Rectal smooth muscle tissue (tissue), 1 donor: ENCODE measurements at regions not wholly inside any gene's neighbourhood (a gene's known extent, or its start where the extent isn't known, plus 50 kb on each side); places are given as distances from the start of the nearest gene placed in this dataset.
"Not testable (repeated sequence)": the region's sequence is repeated elsewhere in the genome, so short reads cannot be mapped to it uniquely, and the experiment has no call there.

Experiments
- H3K27ac ChIP-seq: one replicate; pipeline ENCODE4 v1.7.0; 2013; ENCODE audit warnings: low read depth, low read length, inconsistent platforms
- H3K27me3 ChIP-seq: one replicate; pipeline ENCODE4 v1.7.0; 2013; ENCODE audit warnings: low read length; ENCODE audit not compliant: control insufficient read depth, insufficient read depth
- H3K36me3 ChIP-seq: one replicate; pipeline ENCODE4 v1.7.0; 2013; ENCODE audit warnings: low read length; ENCODE audit not compliant: control insufficient read depth, insufficient read depth
- H3K4me1 ChIP-seq: one replicate; pipeline ENCODE4 v1.7.0; 2013; ENCODE audit warnings: low read length; ENCODE audit not compliant: control insufficient read depth, insufficient read depth
- H3K4me3 ChIP-seq: one replicate; pipeline ENCODE4 v1.7.0; 2013; ENCODE audit warnings: low read length
- H3K9ac ChIP-seq: one replicate; pipeline ENCODE4 v1.7.0; 2013; ENCODE audit warnings: low read length

- Histone ChIP-seq H3K27me3 (no peaks in the 10 kb centered on the region), H3K4me1 (no peaks in the 10 kb centered on the region), H3K36me3 (no peaks in the 10 kb centered on the region), H3K9ac (no peak overlapping the region), H3K4me3 (no peak overlapping the region), H3K27ac (no peak overlapping the region)
Measured at GRCh38 chr14:46147452-46147851, 504.1 kb downstream of the RPL10L start.

DNA sequence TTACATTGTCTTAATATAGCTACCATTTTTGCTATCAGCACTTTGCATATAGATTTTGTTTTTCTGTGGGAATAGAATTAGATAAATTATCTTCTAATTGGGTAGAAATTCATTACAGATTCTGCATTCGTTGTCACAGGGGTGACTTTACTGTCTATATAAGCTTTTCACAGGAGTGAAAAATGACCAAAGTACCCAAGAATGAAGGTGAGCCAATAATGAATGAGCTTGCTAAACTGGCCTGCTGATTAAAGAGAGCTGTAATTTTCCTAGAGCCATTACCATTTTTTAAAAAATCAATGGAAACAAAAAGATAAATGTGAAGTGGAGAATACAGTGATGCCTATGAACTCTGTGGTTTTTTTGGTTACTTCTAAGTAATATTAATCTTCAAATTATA lies 504.6 kb downstream of the RPL10L start:
- Histone ChIP-seq H3K9ac (no peak overlapping the region), H3K4me1 (no peaks in the 10 kb centered on the region)

GRCh38 chr14:46140445-46140844 lies 511.1 kb downstream of the RPL10L start:
- H3K9ac ChIP-seq = no peak overlapping the region
- H3K27ac ChIP-seq = no peak overlapping the region
- H3K4me3 ChIP-seq = no peak overlapping the region
- no peaks in the 10 kb centered on the region for H3K27me3 ChIP-seq
- H3K36me3 ChIP-seq = no peaks in the 10 kb centered on the region
- H3K4me1 ChIP-seq = no peaks in the 10 kb centered on the region

More for the DNA sequence above, 504.6 kb downstream of the RPL10L start:
- Histone ChIP-seq H3K27ac (no peak overlapping the region), H3K27me3 (no peaks in the 10 kb centered on the region), H3K36me3 (no peaks in the 10 kb centered on the region), H3K4me3 (no peak overlapping the region)

- H3K4me3 ChIP-seq = no peak overlapping the region
- H3K36me3 ChIP-seq = no peaks in the 10 kb centered on the region
- no peak overlapping the region for H3K27ac ChIP-seq
- no peak overlapping the region for H3K9ac ChIP-seq
- no peaks in the 10 kb centered on the region for H3K4me1 ChIP-seq
- H3K27me3 ChIP-seq = no peaks in the 10 kb centered on the region
Measured at GRCh38 chr14:46139649-46140048, 511.9 kb downstream of the RPL10L start.

DNA sequence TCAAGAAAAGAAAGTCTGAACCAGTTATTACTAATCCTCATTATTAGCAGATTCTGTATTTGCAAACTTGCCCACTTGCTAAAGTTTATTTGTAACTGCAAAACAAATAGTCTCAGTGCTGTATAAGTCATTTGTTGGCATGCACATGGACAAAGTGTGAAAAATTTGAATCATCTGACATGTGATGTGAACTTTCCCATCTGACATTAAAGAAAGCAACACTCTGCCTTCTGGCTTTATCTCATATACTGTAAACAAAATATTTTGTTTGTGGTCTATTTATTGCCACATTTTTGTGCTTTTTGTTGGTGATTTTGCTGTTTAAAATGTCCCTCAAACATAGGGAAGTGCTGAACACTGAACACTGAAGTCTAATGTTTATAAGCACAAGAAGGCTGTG lies 513.8 kb downstream of the RPL10L start:
- H3K4me3 ChIP-seq = no peak overlapping the region

GRCh38 chr14:46136456-46136855 lies 515.1 kb downstream of the RPL10L start:
- Histone ChIP-seq H3K36me3 (no peaks in the 10 kb centered on the region), H3K4me3 (no peak overlapping the region), H3K4me1 (no peaks in the 10 kb centered on the region), H3K9ac (no peak overlapping the region), H3K27ac (no peak overlapping the region), H3K27me3 (no peaks in the 10 kb centered on the region)

More for the DNA sequence above, 513.8 kb downstream of the RPL10L start:
- Histone ChIP-seq H3K27me3 (no peaks in the 10 kb centered on the region), H3K27ac (no peak overlapping the region), H3K36me3 (no peaks in the 10 kb centered on the region), H3K9ac (no peak overlapping the region), H3K4me1 (no peaks in the 10 kb centered on the region)

DNA sequence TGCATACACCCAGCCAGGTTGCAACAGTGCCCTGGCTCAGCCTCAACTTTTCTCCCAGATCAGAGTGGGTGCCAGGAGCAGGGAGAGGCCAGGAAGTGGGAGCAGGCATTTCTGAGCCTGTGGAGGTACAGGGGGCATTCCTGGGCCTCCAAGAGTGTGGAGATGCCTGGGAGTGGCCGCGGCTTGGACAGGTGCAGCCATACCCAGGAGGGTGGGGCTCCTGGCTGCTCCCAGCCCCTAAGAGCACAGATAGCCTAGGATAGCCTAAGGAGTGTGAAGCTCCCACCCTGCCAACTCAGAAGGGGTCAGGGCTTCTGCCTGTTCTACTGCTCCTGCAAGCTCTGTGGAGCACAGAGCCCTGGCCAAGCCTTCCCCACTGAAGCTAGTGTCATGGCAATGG lies 543.4 kb downstream of the RPL10L start:
- Histone ChIP-seq H3K27ac (no peak overlapping the region), H3K36me3 (no peaks in the 10 kb centered on the region), H3K4me3 (no peak overlapping the region), H3K27me3 (no peaks in the 10 kb centered on the region), H3K4me1 (no peaks in the 10 kb centered on the region), H3K9ac (no peak overlapping the region)

DNA sequence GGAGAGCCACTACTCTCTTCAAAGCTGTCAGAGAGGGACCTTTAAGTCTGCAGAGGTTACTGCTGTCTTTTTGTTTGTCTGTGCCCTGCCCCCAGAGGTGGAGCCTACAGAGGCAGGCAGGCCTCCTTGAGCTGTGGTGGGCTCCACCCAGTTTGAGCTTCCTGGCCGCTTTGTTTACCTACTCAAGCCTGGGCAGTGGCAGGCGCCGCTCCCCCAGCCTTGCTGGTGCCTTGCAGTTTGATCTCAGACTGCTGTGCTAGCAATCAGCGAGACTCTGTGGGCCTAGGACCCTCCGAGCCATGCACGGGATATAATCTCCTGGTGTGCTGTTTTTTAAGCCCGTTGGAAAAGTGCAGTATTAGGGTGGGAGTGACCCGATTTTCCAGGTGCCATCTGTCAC lies 550.7 kb downstream of the RPL10L start:
- not testable (repeated sequence) for H3K27me3 ChIP-seq, H3K9ac ChIP-seq, H3K4me1 ChIP-seq, H3K36me3 ChIP-seq, H3K27ac ChIP-seq, H3K4me3 ChIP-seq

DNA sequence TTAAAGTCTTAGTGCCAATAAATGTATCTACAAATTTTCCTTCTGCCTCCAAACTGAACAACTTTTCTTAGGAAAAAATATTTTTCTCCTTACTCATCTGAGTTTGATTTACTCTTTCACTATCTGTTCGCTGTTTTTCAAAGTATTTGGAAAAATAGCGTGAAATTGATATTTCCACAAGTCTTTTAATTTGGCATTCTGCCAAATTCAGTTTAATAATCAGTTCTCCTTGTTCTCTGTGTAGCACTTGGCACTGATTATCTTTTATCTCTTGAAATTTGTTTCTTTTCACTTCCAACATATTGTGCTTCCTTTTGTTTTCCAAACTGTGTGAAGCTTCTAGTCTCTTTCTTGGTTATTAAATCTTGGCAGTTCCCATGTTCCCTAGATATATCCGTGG lies 559.8 kb downstream of the RPL10L start:
- Histone ChIP-seq H3K36me3 (no peaks in the 10 kb centered on the region), H3K4me1 (no peaks in the 10 kb centered on the region), H3K9ac (no peak overlapping the region), H3K27ac (no peak overlapping the region), H3K27me3 (no peaks in the 10 kb centered on the region), H3K4me3 (no peak overlapping the region)

- Histone ChIP-seq H3K4me3 (no peak overlapping the region), H3K27me3 (no peaks in the 10 kb centered on the region), H3K4me1 (no peaks in the 10 kb centered on the region), H3K27ac (no peak overlapping the region), H3K9ac (no peak overlapping the region), H3K36me3 (no peaks in the 10 kb centered on the region)
Measured at GRCh38 chr14:46087604-46088003, 564.0 kb downstream of the RPL10L start.

GRCh38 chr14:46074061-46074460 lies 577.5 kb downstream of the RPL10L start:
- no peak overlapping the region for H3K27ac ChIP-seq
- no peak overlapping the region for H3K9ac ChIP-seq
- H3K4me3 ChIP-seq = no peak overlapping the region
- H3K27me3 ChIP-seq = no peaks in the 10 kb centered on the region
- H3K36me3 ChIP-seq = no peaks in the 10 kb centered on the region
- no peaks in the 10 kb centered on the region for H3K4me1 ChIP-seq

- Histone ChIP-seq H3K4me3 (no peak overlapping the region), H3K9ac (no peak overlapping the region), H3K36me3 (no peaks in the 10 kb centered on the region), H3K4me1 (no peaks in the 10 kb centered on the region), H3K27ac (no peak overlapping the region), H3K27me3 (no peaks in the 10 kb centered on the region)
Measured at GRCh38 chr14:46063872-46064271, 587.7 kb downstream of the RPL10L start.

DNA sequence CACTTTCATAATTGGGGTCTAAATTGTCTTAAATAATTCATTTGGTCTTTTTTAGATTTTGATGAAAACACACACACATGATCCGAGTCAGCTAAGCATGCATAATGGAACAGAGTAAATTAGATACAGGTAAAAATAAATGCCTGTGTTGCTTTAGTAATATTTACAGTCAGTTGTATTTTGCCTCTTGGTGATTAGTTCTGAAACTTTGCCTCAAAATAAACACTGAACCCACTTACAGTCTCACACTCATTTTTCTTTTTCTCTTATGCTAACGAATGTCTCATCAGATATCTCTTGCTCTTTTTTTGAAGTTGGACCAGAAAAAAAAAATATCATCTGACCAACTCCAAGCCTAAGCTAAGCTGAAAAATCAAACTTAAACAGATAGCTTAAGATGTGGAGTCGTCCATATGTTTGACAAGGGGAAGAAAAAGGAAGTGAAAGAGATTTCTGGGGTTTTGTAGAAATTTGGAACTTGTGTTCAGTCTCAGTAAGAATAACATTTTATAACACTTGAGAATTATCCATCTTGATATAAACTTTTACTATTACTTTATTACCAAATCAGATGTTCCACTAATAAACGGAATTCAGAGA lies 592.5 kb downstream of the RPL10L start:
- Histone ChIP-seq H3K4me3 (no peak overlapping the region), H3K27me3 (no peaks in the 10 kb centered on the region), H3K27ac (no peak overlapping the region)

More for the DNA sequence above, 592.5 kb downstream of the RPL10L start:
- Histone ChIP-seq H3K9ac (no peak overlapping the region), H3K36me3 (no peaks in the 10 kb centered on the region), H3K4me1 (no peaks in the 10 kb centered on the region)
